ENCODE measurements at regions not wholly inside any gene's neighbourhood (a gene's known extent, or its start where the extent isn't known, plus 50 kb on each side); places are given as distances from the start of the nearest gene placed in this dataset.
"Not testable (repeated sequence)": the region's sequence is repeated elsewhere in the genome, so short reads cannot be mapped to it uniquely, and the experiment has no call there.

DNA sequence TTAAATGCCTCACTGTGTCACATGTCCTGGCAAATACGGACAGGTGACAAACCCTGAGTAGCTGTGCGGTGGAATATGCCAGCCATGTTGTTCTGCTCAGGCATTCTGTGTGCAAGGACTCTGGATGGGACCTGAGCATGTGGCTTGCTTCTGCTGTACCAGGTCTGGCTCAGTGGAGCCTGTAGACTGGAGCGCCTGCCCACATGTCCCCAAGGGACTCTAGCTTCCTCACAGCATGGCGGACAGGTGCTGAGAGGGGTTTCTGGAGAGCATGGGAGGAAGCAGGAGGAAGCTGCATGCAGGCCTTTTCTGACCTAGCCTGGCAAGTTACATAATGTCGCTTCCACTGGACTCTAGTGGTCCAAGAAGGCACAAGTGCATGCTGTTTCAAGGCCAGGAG lies 96.3 kb downstream of the PLXNA1 start:
- Mint-ChIP-seq H3K36me3 (ENCODE audit: insufficient read depth in 2 of 2) (no peaks in the 10 kb centered on the region), H3K4me1 (ENCODE audit: low read depth) (peaks cover 6% of the 10 kb centered on the region), H3K27me3 (ENCODE audit: low read depth) (no peaks in the 10 kb centered on the region), H3K9me3 (no peaks in the 10 kb centered on the region), H3K4me3 (no peak overlapping the region), H3K27ac (no peak overlapping the region)
- ATAC-seq (replicated peaks in 1 of 2) (no peak), DNase-seq (no peak)

DNA sequence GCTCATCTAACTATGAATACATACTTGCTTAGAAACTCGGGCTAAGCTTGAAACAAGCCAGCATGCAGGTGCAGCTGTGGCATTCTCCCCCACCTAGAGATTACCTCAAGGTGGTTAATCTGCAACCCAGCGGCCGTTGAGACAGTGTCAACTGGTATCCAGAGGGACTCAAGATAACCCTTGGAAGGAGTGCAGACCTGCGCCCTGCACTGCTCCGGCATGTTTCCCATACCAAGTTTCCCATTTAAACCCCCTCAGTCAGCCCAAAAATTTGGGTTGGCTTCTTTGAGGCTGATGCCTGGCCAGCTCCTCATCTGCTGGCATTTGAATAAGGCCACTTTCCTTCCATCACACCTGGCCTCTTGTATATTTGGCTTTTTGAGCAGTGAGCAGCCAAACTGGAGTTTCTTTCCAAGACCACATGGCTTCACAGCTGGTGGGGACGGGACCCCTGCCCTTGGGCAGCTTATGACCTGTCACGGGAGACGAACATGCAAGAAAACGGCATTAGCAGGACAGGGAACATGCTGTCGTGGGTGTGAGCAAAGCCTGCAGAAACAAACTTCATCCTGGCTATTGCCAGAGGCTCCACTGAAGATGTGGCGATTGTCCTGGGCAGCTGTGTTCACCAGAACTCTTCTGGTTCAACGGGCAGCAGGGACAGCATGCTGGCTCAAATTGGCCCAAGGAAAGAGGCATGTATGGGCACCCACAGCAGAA lies 98.2 kb downstream of the PLXNA1 start:
- Mint-ChIP-seq H3K27me3 (ENCODE audit: low read depth) (no peaks in the 10 kb centered on the region), H3K9me3 (no peaks in the 10 kb centered on the region), H3K4me3 (no peak overlapping the region), H3K27ac (no peak overlapping the region), H3K4me1 (ENCODE audit: low read depth) (no peaks in the 10 kb centered on the region), H3K36me3 (ENCODE audit: insufficient read depth in 2 of 2) (no peaks in the 10 kb centered on the region)
- DNase-seq (no peak), ATAC-seq (replicated peaks in 1 of 2) (no peak)

DNA sequence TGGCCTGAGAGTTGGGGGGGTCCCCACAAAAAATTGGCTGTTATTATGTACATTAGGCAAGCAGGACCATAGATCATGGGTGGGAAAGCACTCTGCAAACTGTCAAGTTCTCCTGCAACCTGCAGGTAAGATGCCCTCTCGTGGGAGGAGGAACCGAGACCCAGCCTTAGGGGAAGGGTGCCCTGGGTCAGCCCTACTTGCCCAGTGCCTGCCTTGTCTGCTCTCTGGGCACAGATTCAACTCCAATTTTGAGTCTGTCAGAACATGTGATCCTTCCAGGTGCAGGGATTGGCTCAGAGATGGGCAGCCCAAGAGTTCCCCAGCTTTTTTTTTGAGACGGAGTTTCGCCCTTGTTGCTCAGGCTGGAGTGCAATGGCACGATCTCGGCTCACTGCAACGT lies 99.2 kb downstream of the PLXNA1 start:
- no peaks in the 10 kb centered on the region for H3K27me3 Mint-ChIP-seq (ENCODE audit: low read depth)
- DNase-seq = no peak
- no peak overlapping the region for H3K4me3 Mint-ChIP-seq
- ATAC-seq (replicated peaks in 1 of 2) = no peak
- H3K4me1 Mint-ChIP-seq (ENCODE audit: low read depth) = no peaks in the 10 kb centered on the region
- H3K27ac Mint-ChIP-seq = no peak overlapping the region
- H3K9me3 Mint-ChIP-seq = no peaks in the 10 kb centered on the region
- no peaks in the 10 kb centered on the region for H3K36me3 Mint-ChIP-seq (ENCODE audit: insufficient read depth in 2 of 2)

DNA sequence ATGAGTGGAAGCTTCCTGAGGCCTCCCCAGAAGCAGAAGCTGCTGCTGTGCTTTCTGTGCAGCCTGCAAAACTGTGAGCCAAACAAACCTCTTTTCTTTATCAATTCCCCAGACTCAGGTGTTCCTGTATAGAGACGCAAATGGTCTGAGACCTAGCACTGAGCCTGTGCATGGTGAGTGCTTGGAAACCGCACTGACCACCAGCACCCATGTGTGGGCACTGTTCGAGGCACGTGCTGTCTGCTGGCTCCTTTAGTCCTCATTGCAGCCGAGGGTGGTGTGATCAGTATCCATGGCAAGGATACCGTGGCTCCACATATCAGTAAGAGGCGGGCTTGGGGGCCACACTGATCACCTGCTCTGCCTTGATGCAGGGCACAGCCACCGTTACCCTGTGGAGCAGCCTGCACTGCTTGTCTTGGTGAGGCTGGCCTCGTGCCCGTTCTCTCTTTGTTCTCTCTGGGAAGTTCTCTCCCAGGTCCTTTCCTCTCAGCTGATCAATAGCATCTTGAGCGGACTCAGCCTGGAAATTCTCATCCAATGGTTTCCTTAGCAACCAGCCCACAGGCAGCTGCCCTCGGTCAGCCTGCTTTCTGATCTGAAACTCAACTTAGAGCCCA lies 101.0 kb downstream of the PLXNA1 start:
- no peak for ATAC-seq (replicated peaks in 1 of 2)
- H3K27me3 Mint-ChIP-seq (ENCODE audit: low read depth) = no peaks in the 10 kb centered on the region
- H3K4me1 Mint-ChIP-seq (ENCODE audit: low read depth) = no peaks in the 10 kb centered on the region
- H3K4me3 Mint-ChIP-seq = no peak overlapping the region
- H3K27ac Mint-ChIP-seq = no peak overlapping the region
- DNase-seq = no peak
- no peaks in the 10 kb centered on the region for H3K9me3 Mint-ChIP-seq
- no peaks in the 10 kb centered on the region for H3K36me3 Mint-ChIP-seq (ENCODE audit: insufficient read depth in 2 of 2)

DNA sequence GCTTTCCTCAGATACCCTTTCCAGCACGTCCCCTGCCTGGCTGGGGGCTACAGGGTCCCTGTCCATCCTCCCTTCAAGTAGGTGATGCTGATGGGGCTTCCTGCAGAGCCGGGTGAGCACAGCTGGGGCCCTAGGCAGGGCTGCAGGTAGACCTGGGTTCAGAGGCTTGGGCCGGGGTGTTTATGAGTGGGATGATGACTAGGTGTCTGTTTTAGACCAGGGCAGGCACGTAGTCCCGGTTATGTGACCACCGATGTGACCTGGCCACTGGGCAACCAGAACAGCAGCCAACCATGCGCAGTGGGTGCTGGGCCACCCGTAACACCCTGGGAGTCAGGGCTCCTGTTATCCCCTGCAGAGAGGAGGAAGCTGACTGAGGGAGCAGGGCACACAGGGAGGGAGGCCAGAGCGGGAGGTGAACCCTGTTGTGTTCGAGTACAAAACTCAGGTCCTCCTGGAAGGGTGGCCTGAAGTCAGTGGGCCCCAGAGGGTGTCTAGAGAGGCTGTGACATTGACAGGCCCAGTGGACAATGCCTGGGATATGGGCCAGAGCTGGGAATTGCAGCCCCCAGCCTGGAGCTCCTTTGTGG lies 101.6 kb downstream of the PLXNA1 start:
- Mint-ChIP-seq H3K36me3 (ENCODE audit: insufficient read depth in 2 of 2) (no peaks in the 10 kb centered on the region), H3K4me3 (no peak overlapping the region), H3K9me3 (no peaks in the 10 kb centered on the region), H3K4me1 (ENCODE audit: low read depth) (no peaks in the 10 kb centered on the region), H3K27me3 (ENCODE audit: low read depth) (no peaks in the 10 kb centered on the region), H3K27ac (no peak overlapping the region)
- no peak for DNase-seq
- ATAC-seq (replicated peaks in 1 of 2) = no peak

DNA sequence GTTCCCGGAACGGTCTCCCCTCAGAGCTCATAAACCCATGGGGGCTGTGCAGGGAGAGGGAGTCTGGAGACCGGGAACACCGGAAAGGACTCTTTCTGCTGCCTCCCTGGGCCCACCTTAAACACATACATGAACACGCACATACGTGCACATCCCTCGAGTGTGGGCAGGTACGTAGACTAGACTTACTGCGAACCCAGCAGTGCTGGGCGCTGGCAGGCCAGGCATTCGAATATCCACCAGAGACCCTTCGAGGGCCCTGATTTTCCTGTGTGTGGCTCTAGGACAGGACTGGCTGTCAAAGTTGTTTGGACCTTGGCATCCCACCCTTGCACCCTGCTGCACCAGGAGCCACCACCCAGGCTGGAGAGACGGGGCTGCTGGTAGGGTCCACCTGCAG lies 102.7 kb downstream of the PLXNA1 start:
- no peak overlapping the region for H3K4me3 Mint-ChIP-seq
- no peak for DNase-seq
- no peaks in the 10 kb centered on the region for H3K4me1 Mint-ChIP-seq (ENCODE audit: low read depth)
- no peak overlapping the region for H3K27ac Mint-ChIP-seq
- no peaks in the 10 kb centered on the region for H3K9me3 Mint-ChIP-seq
- ATAC-seq (replicated peaks in 1 of 2) = no peak
- H3K36me3 Mint-ChIP-seq (ENCODE audit: insufficient read depth in 2 of 2) = no peaks in the 10 kb centered on the region
- H3K27me3 Mint-ChIP-seq (ENCODE audit: low read depth) = no peaks in the 10 kb centered on the region

DNA sequence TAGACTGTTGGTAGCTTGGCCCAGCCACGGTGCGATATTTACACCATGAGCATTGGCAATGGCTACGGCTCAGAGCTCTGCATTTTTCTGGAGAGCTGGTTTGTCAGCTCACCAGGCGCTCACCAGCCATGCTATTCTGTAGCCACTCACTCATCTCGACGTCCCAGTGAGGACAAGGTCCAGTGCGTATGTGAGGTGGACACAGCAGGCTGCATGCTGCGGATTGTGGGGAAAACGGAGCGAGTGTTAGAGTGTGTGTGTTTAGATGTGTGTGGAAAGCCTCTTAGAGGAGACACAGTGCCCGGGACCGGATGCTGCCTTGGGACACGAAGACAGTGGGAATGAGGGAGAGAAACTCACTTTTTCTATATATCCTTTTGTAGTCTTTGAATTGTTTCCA lies 103.7 kb downstream of the PLXNA1 start:
- not testable (repeated sequence) for ATAC-seq (replicated peaks in 1 of 2); H3K4me1 Mint-ChIP-seq (ENCODE audit: low read depth); DNase-seq; H3K4me3 Mint-ChIP-seq; H3K9me3 Mint-ChIP-seq; H3K36me3 Mint-ChIP-seq (ENCODE audit: insufficient read depth in 2 of 2); H3K27ac Mint-ChIP-seq; H3K27me3 Mint-ChIP-seq (ENCODE audit: low read depth)

DNA sequence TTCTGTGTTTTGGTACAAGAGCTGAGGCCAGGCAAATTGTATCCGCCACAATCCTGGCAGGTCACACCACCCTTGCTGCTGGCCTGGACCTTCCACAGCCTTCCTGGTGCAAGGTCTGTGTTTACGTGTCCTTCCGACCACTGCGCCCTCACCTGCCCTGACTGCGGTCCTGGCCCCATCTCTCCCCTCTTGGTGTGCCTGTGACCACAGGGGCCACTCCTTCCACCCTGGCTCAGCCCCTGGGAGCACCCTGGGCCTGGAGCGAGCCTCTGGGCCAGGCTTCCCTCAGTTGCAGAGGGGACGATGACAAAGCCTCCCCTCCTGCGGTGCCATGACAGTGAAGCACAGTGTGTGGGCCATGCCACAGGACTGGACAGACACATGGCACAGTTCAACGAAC lies 104.5 kb downstream of the PLXNA1 start:
- no peaks in the 10 kb centered on the region for H3K9me3 Mint-ChIP-seq

DNA sequence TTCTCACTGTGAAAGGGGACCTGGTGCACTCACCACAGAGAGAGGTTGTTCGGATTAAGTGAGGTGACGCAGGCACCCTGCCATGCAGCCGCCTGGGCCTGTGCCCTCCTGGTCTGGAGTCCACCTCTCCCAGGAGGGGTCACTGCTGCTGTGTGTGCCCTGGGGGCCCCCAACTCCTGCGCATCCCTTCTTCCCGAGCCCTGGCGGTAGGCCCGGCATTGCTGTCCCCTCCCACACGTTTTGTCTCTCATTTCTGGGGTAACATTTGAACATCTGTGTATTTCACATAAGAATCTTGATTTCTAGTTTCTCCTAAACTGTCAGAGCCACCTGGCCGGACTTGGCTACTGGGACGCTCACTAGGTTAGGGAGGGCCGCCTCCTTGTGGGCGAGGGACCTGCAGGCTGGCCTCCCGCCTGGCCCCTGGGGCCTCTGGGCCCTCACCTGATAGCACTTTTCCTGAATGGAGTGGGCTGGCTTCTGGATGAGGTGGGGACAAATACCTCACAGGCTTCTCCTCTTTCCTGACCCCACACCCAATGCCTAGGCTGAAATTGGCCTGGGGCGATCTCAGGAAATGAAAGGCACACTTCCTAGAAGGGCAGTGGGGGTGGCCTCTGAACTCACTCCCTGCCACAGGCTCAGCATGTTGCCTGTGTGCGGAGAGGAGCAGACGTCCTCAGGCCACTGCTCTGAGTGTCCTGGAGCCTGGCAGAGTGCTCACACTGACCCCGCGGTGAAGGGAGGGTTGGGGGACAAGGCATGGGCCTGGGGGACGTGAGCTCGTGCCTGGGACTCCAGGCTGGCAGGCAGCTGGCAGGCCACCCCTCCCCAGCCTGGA lies 104.2 kb upstream of the PRR23E start:
- no peak for ATAC-seq (replicated peaks in 1 of 2)
- H3K4me3 Mint-ChIP-seq = no peak overlapping the region
- H3K9me3 Mint-ChIP-seq = no peaks in the 10 kb centered on the region
- DNase-seq = no peak
- no peaks in the 10 kb centered on the region for H3K27me3 Mint-ChIP-seq (ENCODE audit: low read depth)
- no peak overlapping the region for H3K27ac Mint-ChIP-seq
- H3K36me3 Mint-ChIP-seq (ENCODE audit: insufficient read depth in 2 of 2) = no peaks in the 10 kb centered on the region
- no peaks in the 10 kb centered on the region for H3K4me1 Mint-ChIP-seq (ENCODE audit: low read depth)

More for the DNA sequence above, 104.5 kb downstream of the PLXNA1 start:
- Mint-ChIP-seq H3K27ac (no peak overlapping the region), H3K4me1 (ENCODE audit: low read depth) (no peaks in the 10 kb centered on the region), H3K36me3 (ENCODE audit: insufficient read depth in 2 of 2) (no peaks in the 10 kb centered on the region), H3K27me3 (ENCODE audit: low read depth) (no peaks in the 10 kb centered on the region), H3K4me3 (no peak overlapping the region)
- ATAC-seq (replicated peaks in 1 of 2) = no peak
- DNase-seq = no peak

DNA sequence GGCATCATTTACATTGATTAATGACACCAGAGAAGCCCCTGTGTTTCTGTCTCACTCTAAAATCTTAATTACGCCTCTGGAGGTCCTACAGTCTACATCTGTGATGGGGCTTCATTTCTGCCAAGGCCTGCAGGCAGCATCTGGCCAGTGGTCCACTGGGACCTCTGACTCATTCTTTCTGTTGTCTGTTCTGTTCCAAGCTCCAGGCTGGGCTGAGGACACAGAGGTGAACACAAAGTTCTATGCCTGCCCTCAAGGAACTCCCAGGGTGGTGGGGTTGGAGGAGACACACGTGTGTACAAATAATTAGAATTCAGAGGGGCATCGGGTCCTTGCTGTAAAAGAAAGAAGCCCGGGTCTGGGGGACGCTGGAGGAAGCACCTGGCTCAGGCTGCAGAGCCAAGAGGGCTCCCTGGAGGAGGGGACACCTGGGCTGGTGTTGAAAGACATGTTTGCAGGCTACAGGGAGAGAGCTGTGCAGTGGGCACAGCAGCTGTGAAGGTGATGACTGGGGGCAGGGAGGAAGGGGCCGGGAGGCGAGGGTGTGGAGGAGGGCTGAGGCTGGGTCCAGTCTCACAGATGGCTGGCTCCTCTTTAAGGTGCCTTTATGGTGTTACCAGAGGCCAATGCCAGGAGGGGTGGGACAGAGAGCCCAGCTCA lies 103.3 kb upstream of the PRR23E start:
- no peaks in the 10 kb centered on the region for H3K9me3 Mint-ChIP-seq

DNA sequence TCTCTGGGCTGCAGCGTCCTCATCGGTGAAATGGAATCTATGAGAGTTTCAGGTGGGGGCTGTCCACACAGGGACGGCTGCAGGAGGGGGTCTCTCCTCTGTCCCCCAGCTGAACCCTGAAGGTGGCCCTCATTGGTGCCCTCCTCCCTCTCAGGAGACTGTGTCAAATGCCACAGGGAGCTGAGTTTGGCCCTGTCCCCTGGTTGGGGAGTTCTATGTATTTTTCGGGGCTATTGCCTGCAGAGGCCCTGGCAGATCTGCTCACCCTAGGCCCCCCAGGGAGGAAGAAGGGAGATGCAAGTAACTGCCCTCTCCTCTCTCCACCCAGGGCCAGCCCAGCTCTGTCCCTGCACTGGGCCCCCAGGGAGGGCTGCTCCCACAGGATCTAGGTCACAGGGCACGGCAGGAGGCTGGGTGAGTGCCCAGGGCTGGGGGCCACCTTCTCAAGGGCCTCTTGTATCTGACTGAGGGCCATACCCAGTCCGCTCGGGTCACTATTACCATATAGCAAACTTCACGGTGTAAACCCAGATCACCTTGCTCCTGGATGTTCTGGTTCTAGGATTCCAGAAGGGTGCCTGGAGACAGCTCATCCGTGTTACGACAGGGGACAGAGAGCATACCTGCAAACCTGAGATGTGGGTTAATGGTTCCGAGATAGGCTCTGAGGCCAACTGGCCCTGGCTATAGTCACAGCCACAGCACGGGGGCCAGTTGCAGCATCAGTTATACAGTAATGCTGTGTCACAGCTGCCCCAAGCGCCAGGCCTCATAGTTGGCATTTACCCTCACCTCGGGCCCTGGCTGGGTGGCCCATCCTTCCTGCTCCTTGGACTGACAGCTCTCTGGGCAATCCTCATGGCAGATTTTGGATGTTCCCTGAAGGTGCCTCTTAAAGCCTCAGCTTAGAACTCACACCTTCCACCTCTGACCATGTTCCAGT lies 102.4 kb upstream of the PRR23E start:
- no peaks in the 10 kb centered on the region for H3K36me3 Mint-ChIP-seq (ENCODE audit: insufficient read depth in 2 of 2)
- no peak overlapping the region for H3K4me3 Mint-ChIP-seq
- H3K27ac Mint-ChIP-seq = no peak overlapping the region
- ATAC-seq (replicated peaks in 1 of 2) = no peak
- no peaks in the 10 kb centered on the region for H3K27me3 Mint-ChIP-seq (ENCODE audit: low read depth)
- H3K4me1 Mint-ChIP-seq (ENCODE audit: low read depth) = no peaks in the 10 kb centered on the region
- peaks cover 0 to 3% of the 10 kb centered on the region in 2 donors for H3K9me3 Mint-ChIP-seq
- no peak for DNase-seq

More for the DNA sequence above, 103.3 kb upstream of the PRR23E start:
- no peak for DNase-seq
- no peak overlapping the region for H3K4me3 Mint-ChIP-seq
- ATAC-seq (replicated peaks in 1 of 2) = no peak
- H3K4me1 Mint-ChIP-seq (ENCODE audit: low read depth) = no peaks in the 10 kb centered on the region
- no peak overlapping the region for H3K27ac Mint-ChIP-seq
- H3K27me3 Mint-ChIP-seq (ENCODE audit: low read depth) = no peaks in the 10 kb centered on the region
- no peaks in the 10 kb centered on the region for H3K36me3 Mint-ChIP-seq (ENCODE audit: insufficient read depth in 2 of 2)

DNA sequence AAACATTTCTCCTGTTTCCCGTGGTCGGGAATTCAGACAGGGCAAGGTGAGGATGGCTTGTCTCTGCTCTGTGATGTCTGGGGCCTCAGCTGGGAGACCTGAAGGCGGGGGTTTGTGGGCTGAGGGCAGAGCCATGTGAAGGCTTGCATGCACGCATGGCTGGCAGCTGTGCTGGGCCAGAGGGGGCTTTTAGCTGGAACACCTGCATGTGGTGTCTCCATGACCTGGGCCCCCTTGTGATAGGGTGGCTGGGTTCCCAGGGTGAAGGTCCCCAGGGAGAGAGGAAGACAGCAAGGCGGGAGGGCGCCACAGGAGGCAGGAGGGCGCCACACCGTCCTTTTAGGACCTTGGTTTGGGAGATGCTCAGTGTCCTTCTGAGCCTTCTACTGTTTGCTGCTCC lies 101.6 kb upstream of the PRR23E start:
- peaks cover 0 to 3% of the 10 kb centered on the region in 2 donors for H3K9me3 Mint-ChIP-seq
- ATAC-seq (replicated peaks in 1 of 2) (no peak), DNase-seq (no peak)
- H3K4me1 Mint-ChIP-seq (ENCODE audit: low read depth) = no peaks in the 10 kb centered on the region
- no peaks in the 10 kb centered on the region for H3K36me3 Mint-ChIP-seq (ENCODE audit: insufficient read depth in 2 of 2)
- no peak overlapping the region for H3K27ac Mint-ChIP-seq
- H3K4me3 Mint-ChIP-seq = no peak overlapping the region
- no peaks in the 10 kb centered on the region for H3K27me3 Mint-ChIP-seq (ENCODE audit: low read depth)
